SW 1271 (cell line): ENCODE measurements at regions not wholly inside any gene's neighbourhood (a gene's known extent, or its start where the extent isn't known, plus 50 kb on each side); places are given as distances from the start of the nearest gene placed in this dataset.
"Not testable (repeated sequence)": the region's sequence is repeated elsewhere in the genome, so short reads cannot be mapped to it uniquely, and the experiment has no call there.

Experiments used
- DNase-seq, 2 experiments: peaks; one replicate each; lab custom pipeline; 2025; lab: John Stamatoyannopoulos, UW

DNA sequence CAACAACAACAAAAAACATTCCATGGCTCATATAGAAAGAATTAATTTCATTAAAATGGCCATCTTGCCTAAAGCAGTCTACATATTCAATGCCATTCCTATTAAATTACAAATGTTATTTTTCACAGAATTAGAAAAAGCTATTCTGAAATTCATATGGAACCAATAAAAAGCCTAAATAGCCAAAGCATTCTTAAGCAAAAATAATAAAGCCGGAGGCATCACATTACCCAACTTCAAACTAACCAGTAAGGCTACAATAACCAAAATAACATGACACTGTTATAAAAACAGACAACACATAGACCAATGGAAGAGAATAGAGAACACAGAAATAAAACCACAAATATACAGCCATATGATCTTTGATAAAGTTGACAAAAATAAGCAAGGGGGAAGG is 330.4 kb downstream of the KIF20B start:
- no peak for DNase-seq

DNA sequence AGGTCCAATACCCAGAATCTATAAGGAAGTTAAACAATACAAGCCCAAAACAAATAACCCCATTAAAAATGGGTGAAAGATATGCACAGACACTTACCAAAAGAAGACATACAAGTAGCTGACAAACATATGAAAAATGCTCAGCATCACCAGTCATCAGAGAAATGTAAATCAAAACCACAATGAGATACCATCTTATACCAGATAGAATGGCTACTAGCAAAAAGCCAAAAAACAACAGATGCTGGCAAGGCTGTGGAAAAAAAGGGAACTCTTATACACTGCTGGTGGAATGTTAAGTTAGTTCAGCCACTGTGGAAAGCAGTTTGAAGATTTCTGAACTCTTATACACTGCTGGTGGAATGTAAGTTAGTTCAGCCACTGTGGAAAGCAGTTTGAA is 331.1 kb downstream of the KIF20B start:
- DNase-seq = no peak

DNA sequence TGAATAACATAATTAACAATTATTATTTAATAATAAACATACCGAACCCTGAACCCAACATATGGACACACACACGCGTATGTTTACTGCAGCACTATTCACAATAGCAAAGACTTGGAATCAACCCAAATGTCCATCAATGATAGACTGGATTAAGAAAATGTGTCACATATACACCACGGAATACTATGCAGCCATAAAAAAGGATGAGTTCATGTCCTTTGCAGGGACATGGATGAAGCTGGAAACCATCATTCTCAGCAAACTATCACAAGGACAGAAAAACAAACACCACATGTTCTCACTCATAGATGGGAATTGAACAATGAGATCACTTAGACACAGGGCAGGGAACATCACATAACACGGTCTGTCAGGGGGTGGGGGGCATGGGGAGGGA is 333.5 kb downstream of the KIF20B start:
- not testable (repeated sequence) for DNase-seq

DNA sequence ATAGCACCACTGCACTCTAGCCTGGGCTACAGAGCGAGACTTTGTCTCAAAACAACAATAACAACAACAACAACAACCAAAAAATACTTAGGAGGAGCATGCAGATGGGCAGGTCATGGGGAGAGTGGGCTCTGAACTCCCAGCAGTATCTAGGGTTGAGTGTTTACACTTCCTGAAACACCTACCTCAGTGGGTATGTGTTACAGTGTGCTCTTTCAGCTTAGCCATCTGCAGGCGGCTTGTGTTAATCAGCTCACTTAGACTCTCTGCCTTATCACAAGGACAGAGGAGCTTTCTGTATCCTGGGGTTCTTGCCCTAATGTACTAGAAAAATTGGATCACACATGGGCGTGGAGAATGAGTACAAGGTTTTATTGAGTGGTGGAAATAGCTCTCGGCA is 340.2 kb downstream of the KIF20B start:
- no peak for DNase-seq

DNA sequence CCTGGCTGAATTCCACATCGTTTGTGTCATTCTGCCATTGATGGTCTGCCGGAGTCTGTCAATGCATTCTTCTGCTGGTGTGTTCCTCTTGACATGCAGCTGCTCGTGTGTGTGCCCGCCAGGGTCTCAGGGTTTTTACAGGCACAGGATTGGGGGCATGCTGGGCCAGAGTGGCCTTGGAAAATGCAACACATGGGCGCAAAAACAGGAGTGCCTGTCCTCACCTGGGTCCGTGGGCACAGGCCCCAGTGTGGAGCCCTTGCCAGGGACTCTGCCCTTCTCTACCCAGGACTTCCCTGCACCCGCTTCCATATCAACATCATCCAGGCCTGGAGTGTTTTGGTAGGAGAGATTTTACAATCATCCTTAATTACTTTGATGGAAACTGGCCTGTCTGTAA is 340.7 kb downstream of the KIF20B start:
- DNase-seq = no peak

DNA sequence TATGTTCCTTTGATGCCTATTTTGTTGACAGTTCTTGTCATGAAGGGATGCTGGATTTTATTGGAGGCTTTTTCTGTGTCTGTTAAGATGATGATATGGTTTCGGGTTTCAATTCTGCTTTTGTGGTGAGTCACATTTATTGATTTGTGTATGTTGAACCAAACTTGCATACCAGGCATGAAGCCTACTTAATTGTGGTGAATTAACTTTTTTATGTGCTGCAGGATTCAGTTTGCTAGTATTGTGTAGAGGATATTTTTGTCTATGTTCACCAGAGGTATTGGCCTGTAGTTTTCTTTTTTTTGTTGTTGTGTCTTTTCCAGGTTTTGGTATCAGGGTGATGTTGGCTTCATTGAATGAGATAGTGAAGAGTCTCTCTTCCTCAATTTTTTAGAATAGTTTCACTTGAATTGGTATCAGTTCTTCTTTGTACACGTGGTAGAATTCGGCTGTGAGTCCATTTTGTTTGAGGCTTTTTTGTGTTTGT is 345.9 kb downstream of the KIF20B start:
- no peak for DNase-seq

DNA sequence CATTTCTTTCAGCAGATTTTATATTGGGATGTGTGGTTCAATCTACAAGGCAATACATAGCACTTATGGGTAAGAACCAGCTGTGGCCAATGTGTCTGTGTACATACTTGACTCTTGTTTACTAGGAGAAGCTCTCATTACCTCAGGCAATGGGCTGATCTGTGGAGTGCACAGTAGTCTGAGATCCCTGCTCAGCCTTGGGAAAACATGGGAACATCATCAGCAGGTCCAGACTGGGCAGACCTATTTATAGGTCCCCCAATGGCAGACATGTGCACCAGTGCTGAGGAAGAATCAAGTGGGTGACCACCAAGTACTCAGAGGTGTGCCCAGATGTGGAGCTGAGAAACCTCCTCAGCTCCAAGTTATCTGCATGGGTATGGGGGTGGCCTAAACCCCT is 349.7 kb downstream of the KIF20B start:
- DNase-seq = no peak

DNA sequence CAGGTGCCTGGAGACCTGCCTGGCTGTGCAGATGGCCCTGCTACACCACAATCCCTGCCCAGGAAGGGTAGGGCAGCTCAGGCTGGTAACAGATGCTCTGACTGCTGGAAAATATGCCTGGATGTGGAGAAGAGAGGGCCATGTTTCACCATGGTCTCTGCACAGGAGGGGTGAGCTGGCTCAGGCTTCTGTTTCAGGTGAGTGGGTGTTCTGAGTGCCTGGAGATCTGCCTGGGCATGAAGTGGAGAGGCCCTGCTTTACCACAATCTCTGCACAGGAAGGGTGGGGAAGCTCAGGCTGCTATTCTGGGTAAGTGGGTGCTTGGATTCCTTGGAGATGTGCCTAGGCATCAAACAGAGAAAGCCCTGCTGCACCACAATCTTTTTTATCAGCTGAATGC is 350.1 kb downstream of the KIF20B start:
- DNase-seq = no peak

DNA sequence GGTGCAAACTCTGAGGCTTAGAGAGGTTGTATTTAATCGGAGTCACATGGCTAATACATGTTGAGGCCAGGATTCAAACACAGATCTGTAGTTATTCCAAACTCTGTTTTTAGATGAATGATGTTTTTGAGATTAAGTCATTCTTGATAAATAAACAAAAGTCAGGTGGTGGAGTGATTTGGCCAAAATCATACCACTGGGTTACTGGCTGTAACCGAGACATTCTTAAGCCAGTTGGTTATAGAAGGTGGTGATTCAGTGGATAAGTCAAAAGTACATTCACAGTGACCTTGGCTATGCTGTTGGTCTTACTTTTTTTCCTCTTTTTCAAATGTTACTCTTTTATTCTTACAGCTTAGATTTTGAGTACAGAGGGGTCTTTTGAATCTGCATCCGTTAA is 361.4 kb downstream of the KIF20B start:
- no peak for DNase-seq

DNA sequence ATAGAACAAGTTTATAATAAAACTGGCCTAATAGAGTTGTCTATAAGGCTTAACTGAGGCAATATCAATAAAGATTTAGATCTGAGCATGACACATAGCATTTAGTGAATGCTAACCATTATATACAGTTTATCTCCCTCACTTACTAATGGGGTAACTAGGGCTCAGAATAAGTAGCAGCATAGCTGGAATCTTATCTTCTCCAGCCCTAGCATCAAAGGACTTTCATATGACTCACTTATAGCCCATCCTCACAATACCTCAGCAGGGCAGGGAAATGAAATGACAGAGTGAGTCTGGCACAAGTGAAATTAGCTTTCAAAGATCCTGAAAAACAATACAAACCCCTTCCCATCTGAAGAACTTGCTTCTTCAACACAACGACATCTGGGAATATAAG is 362.9 kb downstream of the KIF20B start:
- DNase-seq = no peak

DNA sequence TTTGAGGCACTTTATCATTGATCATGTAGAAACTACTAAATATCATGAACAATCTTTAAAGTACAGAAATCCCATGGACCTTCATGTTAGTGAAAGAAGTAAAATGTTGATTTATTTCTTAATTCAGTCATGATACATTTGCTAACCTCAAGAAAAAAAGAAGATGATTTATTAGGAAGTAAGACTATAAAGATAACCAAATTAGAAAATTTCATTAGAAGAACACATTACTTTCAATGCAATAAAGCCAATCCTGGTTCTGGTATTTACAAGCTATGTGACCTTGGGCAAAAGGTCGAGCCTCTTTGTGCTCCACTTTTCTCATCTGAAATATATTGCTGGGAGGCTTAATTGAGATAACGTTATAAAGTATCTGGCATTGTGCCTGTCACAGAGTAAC is 365.0 kb downstream of the KIF20B start:
- no peak for DNase-seq

DNA sequence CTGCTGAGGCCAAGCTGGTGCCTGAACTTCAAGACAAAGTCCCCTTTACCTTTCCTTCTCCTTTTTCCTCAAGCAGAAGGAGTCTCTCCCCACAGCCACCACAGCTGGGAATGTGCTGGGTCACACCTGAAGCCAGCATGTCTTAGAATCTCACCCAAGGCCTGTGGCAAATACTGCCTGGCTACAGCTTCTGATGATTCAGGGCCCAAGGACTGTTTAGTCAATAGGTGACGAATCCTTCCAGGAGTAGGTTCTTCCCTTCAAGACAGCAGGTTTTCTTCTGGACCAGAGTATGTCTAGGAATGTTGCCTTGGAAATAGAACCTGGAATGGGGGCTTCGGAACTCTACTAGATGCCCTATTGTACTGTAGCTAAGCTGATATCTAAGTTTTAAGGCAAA is 374.6 kb downstream of the KIF20B start:
- no peak for DNase-seq

DNA sequence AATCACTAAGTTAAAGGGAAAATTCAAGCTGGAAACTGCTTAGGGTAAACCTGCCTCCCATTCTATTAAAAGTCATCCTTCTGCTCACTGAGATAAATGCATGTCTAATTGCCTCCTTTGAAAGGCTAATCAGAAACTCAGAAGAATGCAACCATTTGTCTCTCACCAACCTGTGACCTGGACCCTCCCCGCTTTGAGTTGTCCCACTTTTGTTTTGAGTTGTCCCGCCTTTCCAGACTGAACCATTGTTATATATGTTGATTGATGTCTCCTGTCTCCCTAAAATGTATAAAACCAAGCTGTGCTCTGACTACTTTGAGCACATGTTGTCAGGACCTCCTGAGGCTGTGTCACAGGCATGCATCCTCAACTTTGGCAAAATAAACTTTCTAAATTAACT is 378.4 kb downstream of the KIF20B start:
- no peak for DNase-seq

DNA sequence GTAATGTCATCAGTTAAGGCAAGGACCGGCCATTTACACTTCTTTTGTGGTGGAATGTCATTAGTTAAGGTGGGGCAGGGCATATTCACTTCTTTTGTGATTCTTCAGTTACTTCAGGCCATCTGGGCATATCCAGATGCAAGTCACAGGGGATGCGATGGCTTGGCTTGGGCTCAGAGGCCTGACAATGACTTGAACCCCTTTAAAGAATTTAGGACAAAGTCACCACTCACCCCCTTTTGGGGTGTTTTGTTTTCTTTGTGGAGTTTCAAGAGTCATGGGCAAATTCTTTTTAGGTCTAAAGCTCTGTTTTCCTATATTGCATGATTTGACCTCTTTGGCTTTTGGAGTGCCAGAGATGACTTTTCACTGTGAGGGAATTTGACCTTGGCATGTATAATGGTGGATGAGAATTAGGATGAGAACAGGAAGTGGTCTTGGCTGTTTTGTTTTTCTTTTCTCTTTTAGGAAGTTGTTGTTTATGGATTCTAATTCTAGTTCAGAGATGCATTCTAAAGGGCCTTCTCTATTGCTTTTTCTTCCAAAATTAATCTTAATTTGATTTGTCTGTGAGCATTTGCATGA is 385.3 kb downstream of the KIF20B start:
- peak in 1 of 2 experiments; percentile 37 for DNase-seq

DNA sequence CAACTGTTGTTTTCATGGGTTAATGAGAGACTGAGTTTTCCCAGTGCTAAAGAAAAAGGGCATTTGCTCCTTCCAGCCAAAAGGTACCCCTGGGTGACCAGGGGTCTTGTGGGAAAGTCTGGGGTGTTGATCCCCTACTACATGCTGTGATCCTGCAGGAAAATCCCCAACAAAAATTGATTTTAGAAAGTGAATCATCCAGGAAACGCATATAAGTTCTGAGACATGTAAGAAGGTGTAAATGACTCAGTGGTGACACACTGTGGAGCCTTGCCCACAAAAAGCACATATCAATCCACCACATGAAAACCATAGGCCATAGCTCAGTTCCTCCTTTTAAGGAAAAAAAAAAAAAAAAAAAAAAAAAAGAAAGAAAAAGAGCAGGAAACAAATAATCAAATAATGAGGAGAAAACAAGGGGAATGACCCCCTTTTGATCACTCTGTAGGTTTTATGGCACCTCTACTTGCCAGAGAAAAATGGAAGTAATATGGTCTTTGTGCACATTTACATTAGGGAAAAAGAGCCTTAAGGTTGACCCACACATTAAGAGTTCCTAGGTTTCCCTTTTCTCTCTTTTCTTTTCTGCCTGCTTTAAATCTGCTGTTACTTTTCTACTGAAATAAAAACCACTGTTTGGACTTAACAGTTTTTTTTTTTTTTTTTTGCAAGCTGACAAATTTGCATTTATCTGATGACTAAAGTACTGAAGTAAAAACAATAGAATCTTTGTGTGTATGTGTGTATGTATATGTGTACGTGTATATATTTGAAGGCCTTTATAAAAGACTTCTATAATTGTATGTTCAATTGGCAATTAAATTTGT is 386.0 kb downstream of the KIF20B start:
- peak; percentile 22 to 76 for DNase-seq

DNA sequence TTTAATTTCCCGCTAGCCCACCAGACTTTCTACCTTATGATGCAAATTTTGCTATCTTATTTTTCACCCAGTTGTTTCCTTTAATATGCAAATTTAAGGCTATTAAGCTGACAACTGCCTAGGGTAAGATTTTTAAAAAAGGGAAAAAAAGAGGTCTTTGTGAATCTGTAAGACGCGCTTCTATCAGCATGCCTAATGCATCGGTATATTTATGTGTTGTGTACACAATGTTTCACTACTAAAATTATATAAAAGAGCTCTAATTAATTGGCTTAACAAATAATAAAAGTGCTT is 386.6 kb downstream of the KIF20B start:
- DNase-seq = no peak

DNA sequence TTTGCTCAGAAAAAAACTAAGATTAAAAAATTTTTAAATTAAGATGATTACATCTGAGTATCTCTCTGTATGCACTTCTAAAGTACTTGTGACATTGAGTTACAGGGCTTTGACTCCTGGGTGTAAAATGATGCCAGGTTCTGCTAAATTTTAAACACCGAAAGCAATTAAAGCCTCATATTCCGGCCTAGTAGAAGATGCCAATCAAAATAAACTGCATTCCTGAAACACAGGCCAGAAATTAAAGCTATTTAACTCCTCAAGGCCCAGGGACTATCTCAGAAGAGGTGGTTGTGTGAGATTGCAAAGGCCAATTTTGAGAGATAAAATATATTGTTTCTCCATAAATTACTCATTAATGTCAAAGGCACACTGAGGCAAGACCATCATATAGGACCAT is 388.3 kb downstream of the KIF20B start:
- DNase-seq = no peak

DNA sequence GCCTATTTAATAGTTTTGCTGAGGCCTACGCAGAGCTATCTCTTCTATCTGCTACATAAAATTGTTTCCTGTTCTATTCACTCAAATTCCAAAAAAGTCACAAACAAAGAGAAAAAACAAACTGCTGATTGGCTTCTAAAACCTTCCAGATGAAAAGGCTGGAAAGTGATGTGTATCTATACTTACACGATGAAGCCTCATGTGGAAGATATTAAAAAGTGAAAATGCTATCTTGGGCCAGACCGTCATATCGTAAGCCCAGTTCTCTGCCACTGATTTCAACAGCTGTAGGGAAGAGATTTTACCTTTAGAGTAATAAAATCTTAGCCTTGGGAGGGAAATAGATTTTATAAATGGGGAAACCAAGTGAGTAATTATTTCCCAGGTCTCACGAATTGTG is 394.8 kb downstream of the KIF20B start:
- DNase-seq = no peak

DNA sequence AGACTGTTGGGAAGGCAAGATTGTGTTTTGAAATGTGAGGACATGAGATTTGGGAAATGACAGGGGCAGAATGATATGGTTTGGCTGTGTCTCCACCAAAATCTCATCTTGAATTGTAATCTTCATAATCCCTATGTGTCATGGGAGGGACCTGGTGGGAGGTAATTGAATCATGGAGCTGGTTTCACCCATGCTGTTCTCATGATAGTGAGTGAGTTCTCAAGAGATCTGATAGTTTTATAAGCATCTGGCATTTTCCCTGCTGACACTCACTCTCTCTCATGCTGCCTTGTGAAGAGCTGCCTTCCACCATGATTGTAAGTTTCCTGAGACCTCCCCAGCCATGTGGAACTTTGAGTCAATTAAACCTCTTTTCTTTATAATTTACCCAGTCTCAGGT is 406.2 kb downstream of the KIF20B start:
- not testable (repeated sequence) for DNase-seq

DNA sequence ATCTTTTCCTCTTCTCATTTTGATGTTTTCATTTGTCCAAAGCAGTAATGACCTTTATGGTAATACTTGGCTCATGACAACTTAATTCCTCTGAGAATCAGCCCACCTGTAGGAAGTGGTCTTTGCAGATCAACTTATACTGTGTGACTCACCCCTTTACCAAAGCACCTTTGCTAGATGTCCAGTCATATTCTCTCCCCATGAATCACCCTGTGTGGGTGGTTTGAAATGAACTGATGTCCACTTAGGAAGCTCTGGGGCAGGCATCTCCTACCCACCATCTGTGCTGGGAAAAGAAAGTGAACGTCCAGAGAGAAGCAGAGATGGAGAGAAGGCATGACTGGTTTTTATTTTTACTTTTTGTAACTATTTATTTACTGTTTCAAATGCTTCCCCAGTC is 410.3 kb downstream of the KIF20B start:
- DNase-seq = no peak

DNA sequence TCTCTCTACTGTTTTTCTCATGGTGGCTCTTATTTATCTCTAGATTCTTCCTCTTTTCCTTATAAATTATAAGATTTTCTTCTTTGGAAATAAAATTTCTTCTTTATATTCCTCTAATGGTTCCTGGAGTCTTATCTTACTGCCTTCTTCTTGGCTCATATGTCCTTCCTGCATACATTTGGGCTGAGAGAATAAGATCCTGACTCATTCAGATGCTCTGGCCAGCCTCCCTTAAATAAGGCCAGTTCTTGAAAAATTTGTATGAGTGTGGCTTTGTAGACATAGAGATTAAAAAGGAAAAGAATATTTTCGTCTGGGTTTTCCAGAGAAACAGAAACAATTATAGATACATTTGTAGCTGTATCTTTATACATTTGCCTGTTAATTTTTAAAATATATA is 411.3 kb downstream of the KIF20B start:
- no peak for DNase-seq

DNA sequence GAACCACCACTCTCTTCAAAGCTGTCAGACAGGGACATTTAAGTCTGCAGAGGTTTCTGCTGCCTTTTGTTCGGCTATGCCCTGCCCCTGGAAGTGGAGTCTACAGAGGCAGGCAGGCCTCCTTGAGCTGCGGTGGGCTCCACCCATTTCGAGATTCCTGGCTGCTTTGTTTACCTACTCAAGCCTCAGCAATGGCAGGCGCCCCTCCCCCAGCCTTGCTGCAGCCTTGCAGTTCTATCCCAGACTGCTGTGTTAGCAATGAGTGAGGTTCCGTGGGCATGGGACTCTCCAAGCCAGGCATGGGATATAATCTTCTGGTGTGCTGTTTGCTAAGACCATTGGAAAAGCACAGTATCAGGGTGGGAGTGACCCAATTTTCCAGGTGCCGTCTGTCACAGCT is 417.2 kb downstream of the KIF20B start:
- not testable (repeated sequence) for DNase-seq

DNA sequence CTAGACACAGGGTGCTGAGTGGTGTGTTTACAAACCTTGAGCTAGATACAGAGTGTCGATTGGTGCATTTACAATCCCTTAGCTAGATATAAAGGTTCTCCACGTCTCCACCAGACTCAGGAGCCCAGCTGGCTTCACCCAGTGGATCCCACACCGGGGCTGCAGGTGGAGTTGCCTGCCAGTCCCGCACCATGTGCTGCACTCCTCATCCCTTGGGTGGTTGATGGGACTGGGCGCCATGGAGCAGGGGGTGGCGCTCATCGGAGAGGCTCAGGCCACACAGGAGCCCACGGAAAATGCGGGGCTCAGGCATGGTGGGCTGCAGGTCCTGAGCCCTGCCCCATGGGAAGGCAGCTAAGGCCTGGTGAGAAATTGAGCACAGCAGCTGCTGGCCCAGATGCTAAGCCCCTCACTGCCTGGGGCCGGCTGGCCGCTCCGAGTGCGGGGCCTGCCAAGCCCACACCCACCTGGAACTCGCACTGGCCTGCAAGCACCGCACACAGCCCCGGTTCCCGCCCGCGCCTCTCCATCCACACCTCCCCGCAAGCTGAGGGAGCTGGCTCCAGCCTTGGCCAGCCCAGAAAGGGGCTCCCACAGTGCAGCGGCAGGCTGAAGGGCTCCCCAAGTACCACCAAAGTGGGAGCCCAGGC is 418.4 kb downstream of the KIF20B start:
- not testable (repeated sequence) for DNase-seq
